Right cardiac atrium (tissue), 5 donors: ENCODE measurements at regions not wholly inside any gene's neighbourhood (a gene's known extent, or its start where the extent isn't known, plus 50 kb on each side); places are given as distances from the start of the nearest gene placed in this dataset.

ENCODE experiments used
- ATAC-seq, 2 donors: fragments of 200-7000 bp; cut with Tn5 transposase; one replicate each; pipeline versions ENCODE4 v1.8.0 to v1.9.1; 2020; ENCODE audit warnings: moderate library complexity in 2 of 2, mild to moderate bottlenecking in 1 of 2
- DNase-seq, 3 donors: peaks; one replicate each; pipeline ENCODE4 v3.0.0-alpha.2; 2020
- H3K27ac ChIP-seq: one replicate; pipeline ENCODE4 v1.5.1; 2013; ENCODE audit warnings: mild to moderate bottlenecking, low read length, control low read depth, moderate library complexity
- H3K27me3 ChIP-seq: one replicate; pipeline ENCODE4 v1.6.1; 2013; ENCODE audit not compliant: control insufficient read depth, insufficient read depth
- H3K4me1 ChIP-seq: one replicate; pipeline ENCODE4 v1.6.1; 2013; ENCODE audit warnings: low read length; ENCODE audit not compliant: control insufficient read depth, insufficient read depth
- H3K4me3 ChIP-seq: one replicate; pipeline ENCODE4 v1.5.1; 2013; ENCODE audit warnings: low read length, control low read depth
- H3K9me3 ChIP-seq: one replicate; pipeline ENCODE4 v1.6.1; 2013; ENCODE audit warnings: low read length; ENCODE audit not compliant: control insufficient read depth
- WGBS: extraction: QIAGEN DNeasy Blood & Tissue Kit; methylation state at CpG from one replicate; pipeline ENCODE4 v1.1.7; 2013; 5-methylcytosine and 5-hydroxymethylcytosine counted together
- intact Hi-C, 4 donors: fragments of 100-400 bp; cut with DNase I; formaldehyde crosslinking; loops; one replicate each; pipeline versions ENCODE4 v1.11.0 to v1.14.0; 2022 to 2023
- donor health status: healthy with polysubstance abuse.
- donor health status: DM: no; HTN: yes; CAD: no.
- donor health status: DM: no; HTN: no; CAD: no.
- donor health status: DM: no; HTN: yes; CAD: no; lungs with severe emphysema.
- donor health status: DM: yes; HTN: yes; CAD: no.

GRCh38 chr18:28904789-28905364, 727.9 kb upstream of the CDH2 start:
- intact Hi-C loops: no loop called here
- no peak for DNase-seq
- Histone ChIP-seq H3K4me3 (no peak overlapping the region), H3K9me3 (no peaks in the 10 kb centered on the region), H3K27me3 (no peaks in the 10 kb centered on the region), H3K27ac (no peak overlapping the region), H3K4me1 (no peaks in the 10 kb centered on the region)
- no peak for ATAC-seq
- WGBS: 81% methylated on average over 1 of the region's 1 CpG

DNA sequence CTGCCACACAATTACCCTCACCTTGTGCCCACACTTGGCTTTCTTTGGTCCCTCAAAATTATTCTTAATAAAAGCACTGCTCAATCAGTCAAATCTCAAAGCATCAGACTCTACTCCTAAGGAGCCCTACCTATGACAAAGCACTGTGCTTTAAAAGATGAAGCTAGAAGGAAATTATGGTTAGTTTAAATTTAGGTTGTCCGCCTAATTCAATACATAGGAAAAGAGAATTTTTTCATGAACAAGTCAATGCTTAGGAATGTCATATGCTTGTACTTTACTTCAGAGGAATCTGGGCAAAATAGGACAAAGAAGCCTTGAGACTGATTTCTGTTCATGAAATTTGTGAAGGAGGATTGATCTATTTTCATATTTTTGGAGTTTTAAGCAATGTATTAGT, 726.4 kb upstream of the CDH2 start:
- intact Hi-C loops: no loop called here
- WGBS: 89% methylated on average over 1 of the region's 1 CpG
- no peaks in the 10 kb centered on the region for H3K4me1 ChIP-seq
- no peaks in the 10 kb centered on the region for H3K27me3 ChIP-seq
- ATAC-seq (no peak), DNase-seq (no peak)
- no peak overlapping the region for H3K4me3 ChIP-seq
- no peak overlapping the region for H3K27ac ChIP-seq
- no peaks in the 10 kb centered on the region for H3K9me3 ChIP-seq

GRCh38 chr18:28890791-28891190, 713.9 kb upstream of the CDH2 start:
- Histone ChIP-seq H3K27ac (no peak overlapping the region), H3K4me3 (no peak overlapping the region), H3K27me3 (no peaks in the 10 kb centered on the region), H3K9me3 (no peaks in the 10 kb centered on the region), H3K4me1 (no peaks in the 10 kb centered on the region)
- ATAC-seq (no peak), DNase-seq (no peak)
- intact Hi-C loops: no loop called here
- 35% methylated on average over 3 of the region's 3 CpGs for WGBS

GRCh38 chr18:28884304-28884703, 707.4 kb upstream of the CDH2 start:
- ATAC-seq: no peak
- intact Hi-C loops: no loop called here
- DNase-seq: no peak
- Histone ChIP-seq H3K27me3 (no peaks in the 10 kb centered on the region), H3K27ac (no peak overlapping the region), H3K4me3 (no peak overlapping the region), H3K4me1 (no peaks in the 10 kb centered on the region), H3K9me3 (no peaks in the 10 kb centered on the region)
- WGBS: 95% methylated on average over 1 of the region's 1 CpG

- Histone ChIP-seq H3K27ac (no peak overlapping the region), H3K9me3 (no peaks in the 10 kb centered on the region), H3K4me3 (no peak overlapping the region), H3K4me1 (no peaks in the 10 kb centered on the region), H3K27me3 (no peaks in the 10 kb centered on the region)
- intact Hi-C loops: no loop called here
- 90% methylated on average over 4 of the region's 4 CpGs for WGBS
- DNase-seq (no peak), ATAC-seq (no peak)
Observed at GRCh38 chr18:28880856-28881255, 703.9 kb upstream of the CDH2 start.

DNA sequence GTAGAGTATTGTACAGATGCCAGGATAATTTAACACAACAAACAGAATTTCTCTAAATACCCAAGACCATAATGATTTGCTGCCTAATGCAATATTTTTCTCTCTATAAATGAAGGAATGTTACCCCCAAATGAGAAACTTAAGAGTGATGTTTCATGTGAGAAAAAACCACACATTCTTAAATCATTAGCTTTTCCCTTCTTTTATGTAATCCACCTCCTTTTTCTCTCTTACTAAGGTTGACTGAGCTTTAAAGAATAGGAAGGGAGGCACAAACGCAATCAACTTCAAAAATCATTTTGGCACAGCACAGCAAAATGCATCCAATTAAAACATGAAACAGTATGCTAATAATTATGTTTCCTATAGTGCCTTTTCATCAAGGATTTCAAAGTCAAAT, 698.1 kb upstream of the CDH2 start:
- intact Hi-C loops: no loop called here
- no peak for DNase-seq
- Histone ChIP-seq H3K27me3 (no peaks in the 10 kb centered on the region), H3K27ac (no peak overlapping the region), H3K9me3 (no peaks in the 10 kb centered on the region), H3K4me1 (no peaks in the 10 kb centered on the region), H3K4me3 (no peak overlapping the region)
- no peak for ATAC-seq
- 65% methylated on average over 1 of the region's 1 CpG for WGBS

- no peak overlapping the region for H3K27ac ChIP-seq
- intact Hi-C loops: no loop called here
- 20% methylated on average over 2 of the region's 2 CpGs for WGBS
- H3K27me3 ChIP-seq: no peaks in the 10 kb centered on the region
- peaks cover 3% of the 10 kb centered on the region for H3K4me1 ChIP-seq
- ATAC-seq: peak; percentile 43 to 82
- peak in 1 of 3 donors; percentile 22 for DNase-seq
- no peak overlapping the region for H3K4me3 ChIP-seq
- H3K9me3 ChIP-seq: no peaks in the 10 kb centered on the region
Observed at GRCh38 chr18:28863396-28863795, 686.5 kb upstream of the CDH2 start.

DNA sequence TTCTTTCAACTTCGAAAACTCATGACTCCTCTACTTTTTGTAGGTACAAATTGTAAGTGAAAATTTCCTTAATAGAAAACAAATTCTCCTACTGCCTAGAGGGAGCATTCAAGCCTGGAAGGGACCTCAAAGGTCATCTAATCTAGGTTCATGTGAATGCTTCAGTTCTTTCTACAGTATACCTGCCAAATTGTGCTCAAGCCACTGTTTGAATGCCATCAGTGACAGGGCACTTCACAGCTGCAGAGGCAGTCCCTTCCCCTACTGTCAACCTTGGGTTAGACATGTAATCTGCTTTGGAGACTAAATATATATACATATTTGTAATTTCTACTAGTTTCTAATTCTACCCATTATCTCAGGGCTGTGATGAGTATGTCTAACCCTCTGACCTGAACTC, 681.3 kb upstream of the CDH2 start:
- Histone ChIP-seq H3K9me3 (no peaks in the 10 kb centered on the region), H3K27me3 (no peaks in the 10 kb centered on the region), H3K27ac (no peak overlapping the region), H3K4me1 (no peaks in the 10 kb centered on the region), H3K4me3 (no peak overlapping the region)
- 93% methylated on average over 1 of the region's 1 CpG for WGBS
- DNase-seq (no peak), ATAC-seq (no peak)
- intact Hi-C loops: no loop called here

DNA sequence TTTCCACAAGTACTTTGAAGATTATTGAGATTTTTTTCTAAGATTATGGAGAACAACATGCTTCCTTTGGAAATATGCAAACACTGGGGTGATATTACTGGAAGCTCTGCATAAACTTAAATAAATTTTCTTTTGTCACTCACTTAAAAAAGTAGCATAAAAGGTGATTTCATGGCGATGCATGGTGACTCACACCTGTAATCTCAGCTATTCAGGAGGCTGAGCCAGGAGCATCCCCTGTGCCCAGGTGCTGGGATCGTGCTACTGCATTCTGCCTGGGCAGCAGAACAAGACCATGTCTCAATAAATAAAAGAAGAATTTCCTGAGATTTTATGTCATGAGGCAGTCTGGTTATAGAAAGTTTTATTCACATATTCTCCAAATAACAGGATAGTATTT, 679.1 kb upstream of the CDH2 start:
- Histone ChIP-seq H3K4me1 (no peaks in the 10 kb centered on the region), H3K9me3 (no peaks in the 10 kb centered on the region), H3K27me3 (no peaks in the 10 kb centered on the region), H3K4me3 (no peak overlapping the region), H3K27ac (no peak overlapping the region)
- ATAC-seq (no peak), DNase-seq (peak in 1 of 3 donors; percentile 20)
- WGBS: 82% methylated on average over 2 of the region's 2 CpGs
- intact Hi-C loops: no loop called here

DNA sequence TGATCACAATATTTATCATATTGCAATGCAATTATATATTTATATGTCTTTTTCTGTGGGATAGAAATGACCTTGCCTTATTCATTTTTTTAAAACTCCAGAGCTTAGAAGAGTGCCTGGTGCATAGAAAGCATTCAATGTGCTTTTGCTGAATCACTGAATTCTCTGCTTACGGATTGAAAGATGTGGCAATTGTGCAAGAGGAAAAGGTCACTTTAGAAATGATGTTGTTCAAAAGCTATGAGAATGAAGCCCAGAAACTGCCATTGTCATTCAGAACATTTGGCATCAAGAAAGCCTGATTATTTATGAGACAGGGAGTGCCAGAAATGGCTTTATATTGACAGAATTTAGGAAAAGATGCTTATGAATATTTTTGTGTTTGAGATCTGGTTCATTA, 678.6 kb upstream of the CDH2 start:
- H3K9me3 ChIP-seq: no peaks in the 10 kb centered on the region
- H3K4me3 ChIP-seq: no peak overlapping the region
- no peaks in the 10 kb centered on the region for H3K27me3 ChIP-seq
- H3K4me1 ChIP-seq: no peaks in the 10 kb centered on the region
- WGBS: 10% methylated on average over 1 of the region's 1 CpG
- intact Hi-C loops: no loop called here
- no peak overlapping the region for H3K27ac ChIP-seq
- ATAC-seq (peak in 1 of 2 donors; percentile 59), DNase-seq (no peak)

DNA sequence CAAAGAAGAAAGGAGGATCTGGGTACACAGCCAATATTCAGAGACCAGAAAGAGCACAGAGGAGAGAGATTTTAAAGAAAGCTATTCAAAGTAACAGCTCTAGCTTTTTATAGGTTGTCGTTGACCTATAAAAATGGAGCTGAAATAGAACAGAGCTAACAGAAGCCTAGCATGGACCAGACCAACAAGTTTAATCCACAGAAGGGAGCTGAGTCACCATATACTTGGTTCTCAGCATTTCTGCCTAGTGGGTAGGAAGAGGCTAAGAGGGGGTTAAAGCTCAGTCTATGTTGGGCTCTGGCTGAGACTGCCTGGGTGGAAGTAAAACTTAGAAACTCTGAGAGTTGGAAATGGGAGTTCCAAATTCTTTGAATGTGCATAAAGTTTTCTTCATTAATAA, 678.0 kb upstream of the CDH2 start:
- no peaks in the 10 kb centered on the region for H3K4me1 ChIP-seq
- H3K4me3 ChIP-seq: no peak overlapping the region
- intact Hi-C loops: no loop called here
- H3K9me3 ChIP-seq: no peaks in the 10 kb centered on the region
- peak; percentile 42 to 52 for ATAC-seq
- WGBS: 58% methylated on average over 1 of the region's 1 CpG
- H3K27me3 ChIP-seq: no peaks in the 10 kb centered on the region
- no peak for DNase-seq
- H3K27ac ChIP-seq: peak overlapping the region; percentile 27

- no peak for DNase-seq
- Histone ChIP-seq H3K9me3 (no peaks in the 10 kb centered on the region), H3K4me3 (no peak overlapping the region), H3K27ac (no peak overlapping the region), H3K27me3 (no peaks in the 10 kb centered on the region), H3K4me1 (no peaks in the 10 kb centered on the region)
- intact Hi-C loops: no loop called here
- 79% methylated on average over 3 of the region's 3 CpGs for WGBS
- no peak for ATAC-seq
Observed at GRCh38 chr18:28846958-28847357, 670.0 kb upstream of the CDH2 start.
